D341Med (cell line): ENCODE measurements at regions not wholly inside any gene's neighbourhood (a gene's known extent, or its start where the extent isn't known, plus 50 kb on each side); places are given as distances from the start of the nearest gene placed in this dataset.

Source experiments
- DNase-seq: peaks from one replicate; pipeline ENCODE4 v3.0.0; 2012; ENCODE audit warnings: low spot score

- no peak for DNase-seq
Measured at GRCh38 chr4:43987331-43987944, 461.2 kb downstream of the KCTD8 start.

GRCh38 chr4:43990551-43990950, 458.1 kb downstream of the KCTD8 start:
- DNase-seq: no peak

- DNase-seq: no peak
Measured at GRCh38 chr4:43990963-43991362, 457.6 kb downstream of the KCTD8 start.

DNA sequence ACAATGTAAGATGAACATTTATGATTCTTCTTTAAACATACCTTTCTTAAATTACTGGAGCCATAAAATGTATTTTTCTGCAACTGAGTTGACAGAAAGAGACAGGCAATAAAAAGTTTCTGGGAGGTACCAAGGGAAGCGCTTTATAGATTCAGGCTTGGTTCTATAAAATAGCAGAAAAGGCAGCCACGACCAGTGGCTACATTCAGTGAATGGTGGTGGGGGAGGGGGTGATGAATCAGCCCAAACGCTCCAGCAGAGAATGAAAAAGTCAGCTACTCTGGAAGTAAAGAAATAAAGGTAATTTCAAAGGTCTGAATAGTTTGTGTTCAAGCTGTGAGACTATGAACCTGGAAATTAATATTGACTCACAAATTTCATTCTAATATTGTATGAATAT, 456.1 kb downstream of the KCTD8 start:
- no peak for DNase-seq

- no peak for DNase-seq
Measured at GRCh38 chr4:43993196-43993902, 455.3 kb downstream of the KCTD8 start.

GRCh38 chr4:43999669-44000068, 448.9 kb downstream of the KCTD8 start:
- no peak for DNase-seq

DNA sequence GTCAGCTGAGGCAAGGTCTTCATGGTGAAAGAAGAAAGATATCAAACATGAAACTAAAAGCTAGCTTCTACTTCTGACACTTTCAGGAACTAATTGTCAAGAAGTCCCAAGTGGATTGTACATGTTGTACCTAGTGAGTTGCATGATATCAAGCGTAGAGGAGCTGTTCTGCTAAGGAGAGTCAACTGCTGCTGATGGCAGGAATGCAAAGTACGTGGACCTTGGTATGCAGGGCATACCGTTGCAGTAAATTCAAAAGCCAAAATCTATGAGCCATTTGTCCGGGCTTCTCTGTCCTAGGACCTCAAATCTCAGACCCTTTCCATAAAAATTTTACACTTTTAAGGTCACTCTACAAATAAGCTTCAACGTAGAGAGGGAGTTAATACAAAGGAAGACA, 446.2 kb downstream of the KCTD8 start:
- no peak for DNase-seq

GRCh38 chr4:44016570-44017421, 431.8 kb downstream of the KCTD8 start:
- no peak for DNase-seq

GRCh38 chr4:44017422-44017739, 431.2 kb downstream of the KCTD8 start:
- DNase-seq: no peak

GRCh38 chr4:44019721-44020120, 428.9 kb downstream of the KCTD8 start:
- DNase-seq: no peak

DNA sequence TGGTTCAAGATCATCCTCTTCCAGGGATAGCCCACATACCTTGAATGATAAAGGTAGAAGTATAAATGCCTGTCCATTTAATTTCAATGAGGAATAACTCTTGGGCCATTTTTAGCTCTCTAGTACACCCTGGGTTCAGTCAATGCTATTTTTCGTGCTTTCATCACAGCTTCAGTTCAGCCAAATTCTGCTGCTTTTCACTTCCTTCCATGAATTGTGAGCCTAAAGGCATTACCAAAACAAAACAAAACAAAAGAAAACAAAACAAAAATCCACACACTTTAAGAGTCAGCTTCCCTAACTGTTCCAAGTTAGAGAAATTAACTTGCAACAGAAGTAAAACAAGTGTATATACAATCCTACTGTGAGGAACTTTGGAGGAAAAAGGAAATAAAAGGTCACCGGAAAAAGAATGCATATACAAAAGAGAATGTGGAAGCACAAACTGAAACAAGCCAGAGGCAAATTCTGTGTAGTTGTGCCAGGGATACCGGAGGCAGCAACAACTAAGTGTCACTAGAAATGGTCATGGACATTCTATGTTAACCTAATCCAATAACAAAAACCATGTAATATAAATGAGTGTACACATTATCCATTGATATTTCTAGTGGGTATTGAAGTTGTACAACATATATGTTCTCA, 423.1 kb downstream of the KCTD8 start:
- no peak for DNase-seq

DNA sequence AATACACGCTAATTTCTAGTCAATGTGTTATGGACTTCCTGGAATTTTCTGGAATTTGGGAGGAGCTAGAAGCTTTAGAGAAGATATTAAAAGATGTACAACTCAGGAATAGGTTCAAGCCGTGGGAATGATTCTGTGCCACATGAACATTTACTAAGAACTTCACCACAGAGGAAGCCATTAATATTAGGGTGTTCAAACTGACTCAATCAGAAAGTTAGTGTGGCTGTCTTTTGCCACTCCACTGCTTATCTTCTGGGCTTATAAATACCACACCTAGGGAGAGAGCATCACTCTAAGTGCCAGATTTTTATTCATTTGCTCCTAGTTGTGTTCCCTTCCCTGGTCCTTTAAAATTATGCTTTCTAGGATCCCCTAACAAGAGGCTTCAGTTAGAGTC, 409.8 kb downstream of the KCTD8 start:
- DNase-seq: no peak

- no peak for DNase-seq
Measured at GRCh38 chr4:44046491-44046890, 402.1 kb downstream of the KCTD8 start.

- no peak for DNase-seq
Measured at GRCh38 chr4:44056721-44057151, 391.9 kb downstream of the KCTD8 start.

GRCh38 chr4:44070843-44071242, 377.8 kb downstream of the KCTD8 start:
- no peak for DNase-seq

DNA sequence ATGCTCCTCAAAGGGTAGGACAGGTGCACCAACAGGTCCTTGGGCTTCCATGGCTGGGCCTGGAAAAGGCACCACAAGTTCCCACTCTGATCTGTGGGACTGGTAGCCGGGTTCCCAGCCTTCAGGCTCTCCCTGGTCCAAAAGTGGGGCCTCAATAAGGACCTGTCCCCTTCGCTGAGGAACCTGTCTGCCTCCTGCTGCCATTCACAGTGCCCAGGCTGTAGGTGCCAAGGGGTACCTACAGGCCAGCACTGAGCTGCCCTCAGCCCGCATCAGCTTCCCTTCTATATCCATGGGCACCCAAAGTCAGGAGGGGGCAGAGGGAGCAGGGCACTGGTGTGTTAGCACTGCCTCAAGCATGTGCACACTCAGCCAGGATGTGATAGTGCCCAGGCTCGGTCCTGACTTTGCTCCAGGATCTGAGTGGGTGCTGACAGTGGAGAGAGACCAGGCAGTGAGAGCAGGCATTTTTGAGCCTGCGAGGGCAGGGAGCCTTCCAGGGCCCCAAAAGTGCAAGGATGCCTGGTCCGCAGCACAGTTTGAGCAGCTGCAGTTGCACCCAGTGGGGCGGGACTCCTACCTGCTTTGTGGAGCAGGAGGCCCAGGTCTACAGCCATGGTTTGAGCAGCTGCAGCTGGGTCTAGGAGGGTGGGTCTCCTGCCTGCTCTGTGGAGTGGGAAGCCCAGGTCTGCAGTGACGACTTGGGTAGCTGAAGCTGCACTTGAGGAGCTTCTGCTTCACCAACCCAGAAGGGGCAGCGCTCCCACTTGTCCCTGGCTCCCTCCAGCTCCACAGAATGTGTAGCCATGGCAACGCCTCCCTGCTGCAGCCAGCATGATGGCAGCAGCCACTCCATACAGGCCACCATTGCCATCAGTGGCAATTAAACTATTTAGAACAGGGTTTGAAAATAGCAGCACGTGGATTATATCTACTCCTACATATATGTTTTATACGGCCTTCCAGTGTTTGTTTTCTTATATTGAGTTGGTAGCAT, 376.4 kb downstream of the KCTD8 start:
- DNase-seq: no peak

DNA sequence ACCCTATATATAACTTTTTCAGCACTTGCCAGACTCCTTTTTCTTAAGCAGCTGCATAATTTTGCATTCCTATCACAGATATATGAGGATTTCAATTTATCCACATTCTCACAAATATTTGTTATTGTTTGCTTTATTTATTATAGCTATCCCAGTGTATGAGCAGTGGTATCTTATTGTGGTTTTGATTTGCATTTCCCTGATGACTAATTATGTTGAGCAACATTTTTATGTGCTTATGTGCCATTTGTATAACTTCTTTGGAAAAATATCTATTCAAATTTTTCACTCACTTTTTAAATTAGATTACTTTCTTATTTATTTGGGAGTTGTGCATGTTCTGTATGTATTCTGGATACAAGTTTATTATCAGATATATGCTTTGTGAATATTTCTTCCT, 361.9 kb downstream of the KCTD8 start:
- no peak for DNase-seq

GRCh38 chr4:44093390-44093789, 355.2 kb downstream of the KCTD8 start:
- no peak for DNase-seq

- DNase-seq: no peak
Measured at GRCh38 chr4:44098973-44099372, 349.6 kb downstream of the KCTD8 start.

DNA sequence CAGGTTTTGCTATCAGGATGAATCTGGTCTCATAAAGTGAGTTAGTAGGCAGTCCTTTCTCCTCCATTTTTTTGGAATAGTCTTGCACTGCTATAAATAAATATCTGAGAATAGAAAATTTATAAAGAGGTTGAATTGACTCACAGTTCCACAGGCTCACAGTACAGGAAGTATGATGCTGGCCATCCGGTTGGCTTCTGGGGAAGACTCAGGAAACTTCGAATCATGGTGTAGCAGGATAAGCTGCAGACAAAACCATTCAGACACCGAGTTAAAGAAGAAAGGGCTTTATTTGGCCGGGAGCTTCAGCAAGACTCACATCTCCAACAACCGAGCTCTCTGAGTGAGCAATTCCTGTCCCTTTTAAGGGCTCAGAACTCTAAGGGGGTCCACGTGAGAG, 348.2 kb downstream of the KCTD8 start:
- no peak for DNase-seq

DNA sequence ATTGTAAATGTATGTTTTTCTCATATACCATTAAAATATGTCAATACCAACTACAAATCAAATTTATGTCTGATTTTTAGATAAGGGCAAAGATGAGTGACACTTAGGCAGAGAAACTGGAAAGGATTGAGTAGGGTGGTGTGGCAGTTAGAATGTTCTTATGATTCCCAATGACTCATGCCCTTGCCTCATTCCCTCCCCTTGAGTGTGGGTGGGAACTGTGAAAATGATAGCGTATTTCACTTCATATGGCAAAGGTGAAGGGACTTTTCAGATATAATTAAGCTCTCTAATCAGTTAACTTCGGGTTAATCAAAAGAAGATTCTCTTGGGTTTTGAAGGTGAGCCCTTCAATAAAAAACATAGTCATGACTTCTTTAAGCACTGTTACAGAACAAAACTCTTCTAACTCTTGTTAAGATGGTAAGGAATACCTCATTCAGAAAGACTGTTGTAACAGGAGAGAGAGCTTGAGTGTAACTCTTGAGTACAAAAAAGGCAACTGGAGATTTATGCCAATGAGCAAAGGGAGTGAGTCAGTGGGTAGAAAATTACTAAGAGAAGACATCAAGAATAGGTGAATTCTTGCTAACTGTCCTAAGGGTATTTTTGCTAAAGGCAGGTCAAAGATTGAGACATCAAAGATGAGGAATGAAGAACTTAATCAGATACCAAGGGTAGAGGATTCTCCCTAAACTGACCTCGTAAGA, 329.5 kb downstream of the KCTD8 start:
- DNase-seq: no peak
